OCI-LY7 (cell line): ENCODE measurements at regions not wholly inside any gene's neighbourhood (a gene's known extent, or its start where the extent isn't known, plus 50 kb on each side); places are given as distances from the start of the nearest gene placed in this dataset.

ENCODE experiments used
- BruUV-seq: library from RNA; stranded (reverse); fragments of 400-500 nt; replicated peaks from 2 replicates; lab custom pipeline; 2021; lab: Mats Ljungman, UMichigan
- CTCF ChIA-PET: fragments of 300-600 bp; sonication (Branson Sonifier 250); formaldehyde crosslinking; loops from one replicate; lab custom pipeline; 2022; ENCODE audit warnings: antibody characterized with exemption; ENCODE audit not compliant: unreplicated experiment; lab: Charles Lee
- POLR2A ChIA-PET: fragments of 300-600 bp; sonication (Branson Sonifier 250); formaldehyde crosslinking; loops from one replicate; lab custom pipeline; 2022; ENCODE audit warnings: antibody characterized with exemption; lab: Charles Lee
- DNase-seq: peaks from one replicate; pipeline ENCODE4 v3.0.0-alpha.2; 2015; ENCODE audit warnings: low spot score
- H2AFZ ChIP-seq: fragments of 200-600 bp; sonication (generic), shearing (Covaris generic); 2 replicates; pipeline ENCODE4 v1.6.1; 2014; ENCODE audit warnings: mild to moderate bottlenecking, antibody characterized with exemption, low read length, moderate library complexity
- H3K27ac ChIP-seq: fragments of 200-600 bp; sonication (generic); 2 replicates; pipeline ENCODE4 v1.5.1; 2014; ENCODE audit warnings: mixed run types, low read depth, mild to moderate bottlenecking, moderate library complexity, low read length, inconsistent platforms; ENCODE audit not compliant: poor library complexity, severe bottlenecking
- H3K36me3 ChIP-seq: fragments of 200-600 bp; sonication (generic); 2 replicates; pipeline ENCODE4 v1.6.1; 2014; ENCODE audit warnings: mild to moderate bottlenecking, antibody characterized with exemption, low read length, moderate library complexity, mixed read lengths; ENCODE audit not compliant: insufficient read depth
- H3K4me1 ChIP-seq: fragments of 200-600 bp; sonication (generic); 2 replicates; pipeline ENCODE4 v1.5.1; 2014; ENCODE audit warnings: mild to moderate bottlenecking, low read length; ENCODE audit not compliant: insufficient read depth, poor library complexity, severe bottlenecking
- H3K4me2 ChIP-seq: fragments of 200-600 bp; sonication (generic); 2 replicates; pipeline ENCODE4 v1.6.1; 2014; ENCODE audit warnings: mild to moderate bottlenecking, low read length
- H3K4me3 ChIP-seq: fragments of 200-600 bp; sonication (generic); 2 replicates; pipeline ENCODE4 v1.5.1; 2014; ENCODE audit warnings: mild to moderate bottlenecking, low read depth, low read length; ENCODE audit not compliant: poor library complexity, severe bottlenecking
- H3K79me2 ChIP-seq: fragments of 200-600 bp; sonication (generic); 2 replicates; pipeline ENCODE4 v1.6.1; 2016; ENCODE audit warnings: low read depth, mild to moderate bottlenecking, low read length, moderate library complexity, mixed read lengths; ENCODE audit not compliant: insufficient read depth
- H3K9me2 ChIP-seq: fragments of 200-600 bp; sonication (generic); 2 replicates; pipeline ENCODE4 v1.6.1; 2016; ENCODE audit warnings: mild to moderate bottlenecking, low read length, mixed read lengths; ENCODE audit not compliant: insufficient read depth
- H3K9me3 ChIP-seq: fragments of 200-600 bp; sonication (generic); 2 replicates; pipeline ENCODE4 v1.6.1; 2014; ENCODE audit warnings: mild to moderate bottlenecking, mixed run types, low read length, mixed read lengths
- H4K20me1 ChIP-seq: fragments of 200-600 bp; sonication (generic); 2 replicates; pipeline ENCODE4 v1.6.1; 2014; ENCODE audit warnings: mild to moderate bottlenecking, antibody characterized with exemption, low read length, moderate library complexity, mixed read lengths; ENCODE audit not compliant: insufficient read depth
- CTCF ChIP-seq: fragments of 200-600 bp; sonication (generic); conservative IDR thresholded peaks from 2 replicates; pipeline ENCODE4 v1.5.1; 2014; ENCODE audit warnings: mild to moderate bottlenecking, antibody characterized with exemption, low read length, moderate library complexity, mixed read lengths
- EZH2phosphoT487 ChIP-seq: fragments of 200-600 bp; sonication (generic); IDR thresholded peaks from 2 replicates; pipeline ENCODE4 v1.6.1; 2018; ENCODE audit warnings: low read depth, borderline replicate concordance, mild to moderate bottlenecking, mixed run types, antibody characterized with exemption, low read length, moderate library complexity, mixed read lengths
- intact Hi-C: fragments of 100-400 bp; cut with micrococcal nuclease; formaldehyde crosslinking; loops from one replicate; pipeline ENCODE4 v1.10.0; 2022; ENCODE audit not compliant: unreplicated experiment

- Histone ChIP-seq H3K9me3 (no peaks in the 10 kb centered on the region), H3K9me2 (no peaks in the 10 kb centered on the region), H3K36me3 (no peaks in the 10 kb centered on the region), H3K4me2 (no peak overlapping the region), H2AFZ (no peak overlapping the region), H3K4me1 (no peaks in the 10 kb centered on the region), H3K79me2 (no peaks in the 10 kb centered on the region), H4K20me1 (no peaks in the 10 kb centered on the region), H3K4me3 (no peak overlapping the region), H3K27ac (no peak overlapping the region)
- no peak for DNase-seq
- TF ChIP-seq EZH2phosphoT487 (no peak), CTCF (no peak)
- BruUV-seq: no TSS peak
- ChIA-PET CTCF (no interaction called here), POLR2A (interaction anchor here (1.2 kb wide), 1 partner anchor 9 kb away, joined by 4 read pairs; no protein-coding TSS in a partner anchor)
- intact Hi-C loops: no loop called here
Measured at GRCh38 chr1:182303778-182304177, 87.8 kb downstream of the GLUL start.

- no peaks in the 10 kb centered on the region for H3K9me3 ChIP-seq
- no peak overlapping the region for H3K4me2 ChIP-seq
- no TSS peak for BruUV-seq
- H3K36me3 ChIP-seq: no peaks in the 10 kb centered on the region
- H2AFZ ChIP-seq: no peak overlapping the region
- H3K4me3 ChIP-seq: no peak overlapping the region
- no peaks in the 10 kb centered on the region for H3K79me2 ChIP-seq
- DNase-seq: no peak
- intact Hi-C loops: no loop called here
- ChIA-PET POLR2A (interaction anchor here (0.7 to 0.8 kb wide), 2 partner anchors 21 to 915 kb away, joined by 3 to 4 read pairs; no protein-coding TSS in a partner anchor), CTCF (no interaction called here)
- no peak overlapping the region for H3K27ac ChIP-seq
- H4K20me1 ChIP-seq: no peaks in the 10 kb centered on the region
- H3K9me2 ChIP-seq: no peaks in the 10 kb centered on the region
- TF ChIP-seq CTCF: no peak
- TF ChIP-seq EZH2phosphoT487: no peak
- H3K4me1 ChIP-seq: no peaks in the 10 kb centered on the region
Measured at GRCh38 chr1:182301467-182302198, 90.0 kb downstream of the GLUL start.

DNA sequence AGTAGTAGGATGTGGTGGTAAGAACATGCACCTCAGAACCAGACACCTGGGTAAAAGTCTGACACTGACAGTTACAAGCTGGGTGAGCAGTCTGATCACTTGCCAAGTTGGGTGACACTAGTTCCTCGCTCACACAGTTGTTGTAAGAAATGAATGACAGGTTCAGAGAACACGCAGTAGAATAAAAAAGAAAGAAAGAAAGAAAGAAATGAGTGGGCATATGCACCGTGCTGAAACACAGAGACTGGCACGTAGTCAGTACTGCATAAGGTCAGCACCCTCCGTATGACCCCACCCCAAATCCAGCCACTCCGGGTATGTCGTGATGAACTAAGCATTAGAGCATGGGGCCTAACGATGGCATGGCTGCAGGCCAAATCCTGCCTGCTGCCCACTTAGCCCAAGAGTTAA is 90.6 kb downstream of the GLUL start:
- intact Hi-C loops: no loop called here
- Histone ChIP-seq H3K9me2 (no peaks in the 10 kb centered on the region), H4K20me1 (no peaks in the 10 kb centered on the region), H3K27ac (no peak overlapping the region), H3K4me3 (no peak overlapping the region), H3K4me1 (no peaks in the 10 kb centered on the region), H3K9me3 (no peaks in the 10 kb centered on the region), H3K79me2 (no peaks in the 10 kb centered on the region), H3K36me3 (no peaks in the 10 kb centered on the region), H3K4me2 (no peak overlapping the region), H2AFZ (no peak overlapping the region)
- no TSS peak for BruUV-seq
- ChIA-PET CTCF (no interaction called here), POLR2A (interaction anchor here (0.8 kb wide), 1 partner anchor 916 kb away, joined by 3 read pairs; no protein-coding TSS in a partner anchor)
- TF ChIP-seq CTCF: no peak
- TF ChIP-seq EZH2phosphoT487: no peak
- DNase-seq: no peak
